ENCODE measurements at regions not wholly inside any gene's neighbourhood (a gene's known extent, or its start where the extent isn't known, plus 50 kb on each side); places are given as distances from the start of the nearest gene placed in this dataset.
"Not testable (repeated sequence)": the region's sequence is repeated elsewhere in the genome, so short reads cannot be mapped to it uniquely, and the experiment has no call there.

DNA sequence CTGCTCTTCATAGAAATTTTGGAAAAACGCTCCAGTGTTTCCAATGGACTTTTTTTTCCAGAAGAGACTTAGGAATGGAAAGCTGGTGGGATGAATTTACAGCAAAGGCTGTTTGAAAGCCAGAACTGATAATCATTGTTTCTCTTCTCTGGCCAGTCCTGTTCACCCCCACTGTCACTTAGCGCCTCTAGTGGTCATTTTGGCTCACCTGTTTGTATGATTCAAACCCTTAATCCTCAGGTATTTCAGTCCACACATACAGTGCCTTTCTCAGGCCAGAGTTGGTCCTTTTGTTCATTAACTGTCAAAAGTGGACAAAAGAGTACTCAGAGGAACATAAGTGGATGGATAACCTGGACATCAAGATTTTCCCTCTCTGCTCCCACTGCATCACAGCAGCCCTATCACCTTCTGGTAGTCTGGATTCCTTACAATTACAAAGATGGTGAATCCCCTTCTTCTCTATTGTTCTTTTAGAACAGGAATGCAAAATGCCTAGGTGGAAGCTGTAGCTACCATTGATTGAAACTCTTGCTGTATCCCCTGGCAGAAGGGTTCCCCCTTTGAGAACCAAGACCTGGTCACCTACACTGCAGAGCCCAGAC lies 177.6 kb upstream of the OLFM3 start:
- DNase-seq: no peak

DNA sequence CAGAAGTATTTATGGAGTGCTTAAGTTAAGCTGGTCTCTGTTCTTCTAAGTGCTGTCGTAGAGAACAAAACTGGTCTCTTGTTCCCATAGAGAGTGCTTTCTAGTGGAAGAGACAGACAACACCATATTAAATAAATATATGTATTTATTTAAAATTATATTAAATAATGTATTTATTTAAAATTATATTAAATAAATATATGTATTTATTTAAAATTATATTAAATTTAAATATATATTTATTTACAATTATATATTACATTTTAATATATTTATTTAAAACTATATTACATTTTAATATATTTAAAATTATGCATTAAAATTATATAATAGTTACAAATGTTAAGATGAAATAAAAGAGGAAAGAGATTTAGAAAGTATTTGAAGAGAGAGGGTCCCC lies 175.5 kb upstream of the OLFM3 start:
- DNase-seq: no peak

DNA sequence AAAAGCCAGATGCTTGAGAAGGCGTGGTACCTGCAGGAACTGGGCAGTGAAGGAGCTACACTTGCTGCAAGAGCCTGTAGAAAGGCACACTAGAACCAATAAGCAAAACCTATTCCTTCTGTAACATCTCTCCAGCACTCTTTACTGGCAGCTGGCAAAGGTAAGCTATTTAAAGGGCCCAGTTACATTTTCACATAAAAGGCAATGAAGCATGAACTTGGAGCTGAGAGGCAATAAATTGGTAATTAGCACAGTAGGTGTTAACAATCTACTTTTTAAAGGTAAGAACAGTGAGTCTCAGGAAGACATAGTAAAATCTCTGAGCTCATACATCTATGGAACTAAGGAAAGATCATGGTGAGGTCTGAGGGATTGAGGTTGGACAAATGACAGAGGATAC lies 167.1 kb upstream of the OLFM3 start:
- DNase-seq: peak; percentile 30

DNA sequence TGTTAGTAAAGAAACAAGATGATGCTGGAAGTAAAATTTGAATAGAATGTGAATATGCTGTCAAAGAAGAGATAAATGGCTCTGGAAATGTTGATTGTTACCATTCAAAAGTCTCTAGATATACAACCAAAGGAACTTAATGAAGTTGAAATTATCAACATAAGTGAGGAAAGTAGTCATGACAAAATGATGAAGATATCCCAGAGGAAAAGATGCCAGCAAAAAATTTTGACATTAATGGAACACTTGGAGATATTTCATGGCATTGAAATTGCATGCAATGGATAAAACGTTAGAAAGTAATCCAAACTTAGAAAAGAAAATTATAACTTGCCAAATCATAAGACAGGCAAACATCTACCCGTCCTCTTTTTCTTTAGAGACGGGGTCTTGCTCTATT lies 154.5 kb upstream of the OLFM3 start:
- DNase-seq: no peak

DNA sequence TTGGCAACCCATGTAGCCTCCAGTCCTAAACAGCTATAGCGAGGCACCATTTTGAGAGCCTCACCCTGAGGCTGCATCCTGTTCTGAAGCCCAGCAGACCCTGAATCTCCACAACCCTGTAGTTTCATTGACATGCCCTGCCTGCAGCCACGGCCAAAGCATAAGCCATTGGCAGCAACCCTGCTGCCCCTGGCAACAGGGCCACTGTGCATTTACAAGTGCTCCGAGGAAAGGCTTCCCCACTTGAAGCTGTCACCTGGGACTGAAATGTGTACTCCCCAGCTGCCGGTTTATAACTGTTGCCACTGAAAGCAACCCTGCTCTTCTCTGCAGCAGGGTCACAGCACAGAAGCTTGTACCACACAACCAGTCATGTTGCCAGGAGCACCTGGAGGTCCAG lies 124.2 kb upstream of the OLFM3 start:
- peak; percentile 38 for DNase-seq

DNA sequence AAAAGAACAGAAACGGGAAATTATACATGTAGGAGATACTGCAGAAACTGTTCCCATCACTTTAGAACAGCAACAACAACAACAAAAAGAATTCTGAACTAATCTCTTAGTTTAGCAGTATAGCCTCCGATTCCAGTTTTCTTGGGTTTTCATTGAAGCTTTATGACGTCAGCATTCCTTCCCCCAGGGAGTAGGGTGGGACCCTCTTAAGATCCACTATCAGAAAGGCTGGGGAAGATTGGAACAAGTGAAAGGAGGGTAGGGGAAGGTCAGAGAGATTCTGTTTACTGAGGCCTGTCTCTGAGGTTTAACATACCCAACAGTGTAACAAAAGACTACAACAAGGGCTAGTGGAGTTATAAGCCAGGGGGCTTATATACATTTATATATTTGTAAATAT lies 121.4 kb upstream of the OLFM3 start:
- DNase-seq: no peak

DNA sequence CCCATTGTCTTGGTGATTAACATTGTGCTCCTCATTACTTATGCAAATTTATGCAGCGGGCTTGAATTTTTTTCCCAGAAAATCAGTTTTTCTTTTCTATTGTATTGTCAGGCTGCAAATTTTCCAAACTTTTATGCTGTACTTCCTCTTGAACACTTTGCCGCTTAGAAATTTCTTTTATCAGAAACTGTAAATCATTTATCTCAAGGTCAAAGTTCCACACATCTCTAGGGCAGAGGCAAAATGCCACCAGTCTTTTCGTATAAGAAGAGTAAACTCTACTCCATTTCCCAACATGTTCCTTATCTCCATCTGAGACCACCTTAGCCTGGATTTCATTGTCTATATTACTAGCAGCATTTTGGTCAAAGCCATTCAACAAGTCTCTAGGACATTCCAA lies 113.9 kb upstream of the OLFM3 start:
- DNase-seq: no peak

DNA sequence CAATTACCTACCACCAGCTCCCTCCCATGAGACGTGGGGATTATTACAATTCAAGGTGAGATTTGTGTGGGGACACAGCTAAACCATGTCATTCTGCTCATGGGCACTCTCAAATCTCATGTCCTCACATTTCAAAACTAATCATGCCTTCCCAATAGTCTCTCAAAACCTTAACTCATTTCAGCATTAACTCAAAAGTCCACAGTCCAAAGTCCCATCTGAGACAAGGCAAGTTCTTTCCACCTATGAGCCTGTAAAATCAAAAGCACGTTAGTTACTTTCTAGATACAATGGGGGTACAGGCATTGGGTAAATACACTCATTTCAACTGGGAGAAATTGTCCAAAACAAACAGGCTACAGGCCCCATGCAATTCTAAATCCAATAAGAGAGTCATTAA lies 112.8 kb upstream of the OLFM3 start:
- DNase-seq: not testable (repeated sequence)

DNA sequence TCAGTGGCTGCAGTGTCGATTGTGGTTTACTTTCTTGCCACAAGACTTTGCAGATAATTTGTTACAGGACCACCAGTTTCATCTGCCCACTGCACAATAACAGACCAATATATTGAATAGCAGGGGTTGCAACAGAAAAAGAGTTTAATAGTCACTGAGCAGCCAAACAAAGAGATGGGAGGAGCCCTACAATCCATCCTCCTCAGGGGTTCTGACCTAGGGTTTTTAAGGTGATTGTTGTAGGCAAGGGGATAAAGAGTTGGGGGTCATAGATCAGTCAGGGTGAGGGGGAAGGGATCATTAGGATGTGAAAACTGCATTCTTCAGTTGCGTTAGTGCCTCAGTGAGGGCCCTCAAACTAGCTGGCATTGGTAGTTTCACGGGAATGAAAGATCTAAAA lies 110.7 kb upstream of the OLFM3 start:
- no peak for DNase-seq

DNA sequence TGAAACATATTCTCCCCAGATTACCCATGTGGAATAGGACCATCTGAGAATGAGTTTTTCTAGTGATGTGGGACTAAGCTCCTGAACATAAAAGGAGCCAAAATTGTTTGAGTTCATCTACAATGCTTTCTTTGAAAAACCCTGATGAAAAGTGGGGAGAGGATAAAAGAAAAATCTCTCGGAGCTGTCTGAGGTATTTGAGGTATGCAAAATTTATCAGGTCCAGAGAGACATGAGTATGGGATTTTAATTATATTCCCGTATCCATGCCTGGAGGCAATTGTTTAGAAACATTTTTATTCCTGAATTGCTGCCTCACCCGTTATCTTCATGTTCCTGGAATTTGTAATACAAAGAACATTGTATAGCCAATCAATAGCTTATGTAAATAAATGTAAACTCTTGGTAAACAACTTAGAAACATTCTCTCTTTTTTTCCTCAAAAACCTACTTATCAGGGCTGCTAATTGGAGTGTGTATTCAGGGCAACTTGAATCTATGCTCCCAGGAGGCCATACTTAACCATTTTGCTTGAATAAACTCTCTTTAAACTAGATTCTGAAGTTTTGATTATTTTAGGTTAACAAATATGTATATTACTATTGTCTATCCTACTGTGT lies 109.3 kb upstream of the OLFM3 start:
- DNase-seq: no peak

DNA sequence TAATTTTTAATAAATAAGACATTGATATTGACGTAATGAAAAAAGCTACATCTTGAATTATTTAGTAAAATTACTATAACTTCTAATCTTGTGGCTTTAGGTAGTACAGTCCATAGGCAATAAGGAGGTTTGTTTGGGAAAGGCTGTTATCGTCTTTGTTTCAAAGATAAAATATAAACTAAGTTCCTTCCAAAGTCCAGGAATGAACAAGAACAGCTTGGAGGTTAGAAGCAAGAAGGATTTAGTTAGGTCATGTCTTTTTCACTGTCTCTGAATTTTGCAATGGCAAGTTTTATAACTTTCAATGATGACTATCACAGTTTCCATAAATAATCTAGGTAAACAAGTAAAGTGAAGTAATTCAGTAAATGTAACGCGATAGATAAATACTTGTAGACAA lies 106.9 kb upstream of the OLFM3 start:
- DNase-seq: no peak

DNA sequence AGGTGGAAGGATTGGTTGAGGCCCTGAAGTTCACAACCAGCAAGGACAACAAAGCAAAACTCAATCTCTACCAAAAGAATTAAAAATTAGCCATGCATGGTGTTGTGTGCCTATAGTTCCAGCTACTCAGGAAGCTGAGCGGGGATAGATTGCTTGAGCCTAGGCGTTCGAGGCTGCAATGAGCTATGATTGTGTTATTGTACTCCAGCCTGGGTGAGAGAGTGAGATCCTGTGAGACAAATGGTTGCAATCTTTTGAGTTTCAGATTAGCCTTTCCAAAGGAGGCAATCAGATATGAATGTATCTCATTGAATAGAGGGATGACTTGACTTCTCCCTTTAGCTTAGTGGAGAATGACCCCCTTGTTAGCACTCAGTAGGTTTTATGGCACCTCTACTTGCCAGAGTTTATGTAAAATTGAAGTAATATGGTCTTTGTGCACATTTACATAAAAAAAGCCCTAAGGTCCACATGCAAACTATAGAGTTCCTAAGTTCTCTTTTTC lies 105.6 kb upstream of the OLFM3 start:
- DNase-seq: no peak

DNA sequence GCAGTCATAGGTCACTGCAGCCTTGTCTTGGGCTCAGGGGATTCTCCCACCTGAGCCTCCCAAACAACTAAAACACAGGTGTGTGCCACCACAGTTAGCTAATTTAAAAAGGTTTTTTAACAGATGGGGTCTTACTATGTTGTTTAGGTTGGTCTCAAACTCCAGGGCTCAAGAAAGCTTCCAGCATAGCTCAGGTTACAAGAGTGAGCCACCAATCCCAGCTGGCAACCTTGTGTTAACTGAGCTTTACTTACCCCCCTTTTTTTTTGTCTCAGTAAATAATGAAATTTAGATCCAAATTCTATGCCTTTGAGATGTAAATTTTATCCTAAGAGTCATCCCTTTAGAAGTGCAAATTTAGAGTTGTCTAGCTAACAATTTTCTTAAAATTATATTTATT lies 103.9 kb upstream of the OLFM3 start:
- DNase-seq: no peak

DNA sequence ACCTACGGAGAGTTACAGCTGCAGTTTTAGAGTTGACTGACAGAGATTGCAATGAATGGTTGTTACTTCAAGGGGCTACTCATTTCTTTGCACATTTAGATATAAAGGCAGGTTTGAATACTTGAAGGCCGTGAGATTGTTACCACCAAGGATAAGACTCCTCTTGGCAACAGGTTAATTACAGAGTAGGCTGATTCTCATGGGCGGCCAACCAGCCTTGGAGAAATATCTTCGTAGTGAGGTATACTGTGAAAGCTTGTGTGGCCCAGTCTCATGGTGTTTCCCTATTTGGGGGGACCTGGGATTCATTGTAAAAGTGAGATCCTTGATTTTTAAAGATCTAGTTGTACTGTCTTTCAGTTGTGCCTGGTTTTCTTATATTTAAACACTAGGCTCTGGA lies 103.2 kb upstream of the OLFM3 start:
- no peak for DNase-seq

DNA sequence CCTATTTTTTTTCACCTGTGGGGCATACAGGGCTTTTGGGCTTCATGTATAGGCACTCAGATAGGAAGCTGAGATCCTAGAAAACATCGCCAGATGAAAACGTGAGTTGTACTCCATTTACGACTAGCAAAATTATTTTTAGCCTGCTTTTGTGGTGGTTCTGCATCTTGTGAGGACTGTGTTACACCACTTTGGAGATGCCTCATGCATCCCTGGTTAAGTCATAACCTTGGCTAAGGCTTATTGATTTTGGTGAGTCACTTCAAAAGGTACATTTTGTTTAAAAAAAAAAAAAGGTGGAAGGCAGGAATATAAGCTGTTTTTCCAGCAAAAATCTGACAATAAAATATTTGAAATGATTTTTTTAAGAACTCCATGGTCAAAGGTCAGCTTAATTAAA lies 101.8 kb upstream of the OLFM3 start:
- no peak for DNase-seq

DNA sequence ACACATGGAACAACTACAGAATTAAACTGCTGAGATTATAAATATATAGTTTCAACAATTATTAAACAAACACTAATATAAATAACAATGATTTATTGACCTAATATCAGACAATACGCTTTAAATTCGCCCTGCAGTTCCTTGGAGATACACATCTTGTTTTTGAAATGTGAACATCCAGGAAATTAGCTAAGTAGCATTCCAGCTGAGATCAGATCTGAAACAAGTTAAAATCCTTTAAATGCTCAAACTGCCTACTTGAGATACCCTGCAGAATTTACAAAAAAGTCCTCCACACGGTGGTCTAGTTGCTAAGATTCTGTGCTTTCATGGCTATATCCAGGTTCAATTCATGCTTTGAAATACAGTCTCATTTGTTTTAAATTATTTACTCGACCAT lies 101.4 kb upstream of the OLFM3 start:
- DNase-seq: no peak

DNA sequence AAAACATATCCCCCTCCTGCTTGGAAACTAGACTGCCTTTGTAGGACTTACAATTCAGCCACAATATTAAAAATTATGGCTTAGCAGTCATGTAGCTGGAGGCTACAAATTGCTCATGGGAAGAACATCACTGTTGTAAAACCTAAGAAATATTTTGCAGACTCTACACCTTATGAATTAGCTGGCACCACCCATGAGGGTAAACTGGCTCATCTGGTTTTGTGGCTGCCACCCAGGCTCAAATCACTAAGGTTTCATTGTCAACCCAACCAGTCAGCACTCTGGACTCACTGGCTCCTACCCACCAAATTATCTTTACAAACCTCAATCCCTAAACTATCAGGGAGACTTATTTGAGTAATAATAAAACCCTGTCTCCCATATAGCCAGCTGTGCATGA lies 100.7 kb upstream of the OLFM3 start:
- DNase-seq: no peak

DNA sequence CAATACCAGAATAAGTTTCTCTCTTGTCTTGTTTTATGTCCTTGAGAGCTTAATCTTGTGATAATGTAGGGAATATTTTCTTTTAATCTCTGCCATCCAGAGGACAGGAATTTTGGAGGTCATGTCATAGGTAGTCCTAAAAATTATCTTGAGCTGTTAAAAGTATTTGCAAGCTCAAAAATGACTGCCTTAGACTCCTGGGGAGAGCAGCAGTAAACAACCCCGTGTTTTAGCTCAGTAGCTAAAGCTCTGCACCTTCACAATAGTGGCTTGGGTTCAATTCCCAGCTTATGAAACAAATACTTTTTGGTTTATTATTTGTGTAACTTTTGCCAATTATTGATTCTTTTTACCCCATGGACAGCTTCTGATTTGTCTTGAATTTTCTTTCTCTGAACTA lies 99.4 kb upstream of the OLFM3 start:
- no peak for DNase-seq

DNA sequence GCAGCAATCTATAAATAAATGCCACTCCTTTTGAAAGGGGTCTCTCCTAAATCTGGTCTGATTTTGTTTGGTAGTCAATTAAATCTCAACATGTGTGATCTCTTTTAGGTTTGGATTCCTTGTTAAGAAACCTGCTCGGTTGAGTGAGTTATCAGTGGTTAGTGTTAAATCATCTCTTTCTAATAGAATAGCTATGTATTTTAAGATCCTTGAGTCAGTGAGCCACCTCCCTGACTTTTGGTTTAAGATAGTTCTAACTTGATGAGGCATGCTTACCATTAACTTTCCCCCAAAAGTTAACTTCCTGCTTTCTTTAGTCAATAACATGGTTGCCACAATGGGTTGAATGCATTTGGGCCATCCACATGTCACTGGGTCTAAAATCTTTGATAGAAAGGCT lies 93.1 kb upstream of the OLFM3 start:
- no peak for DNase-seq

DNA sequence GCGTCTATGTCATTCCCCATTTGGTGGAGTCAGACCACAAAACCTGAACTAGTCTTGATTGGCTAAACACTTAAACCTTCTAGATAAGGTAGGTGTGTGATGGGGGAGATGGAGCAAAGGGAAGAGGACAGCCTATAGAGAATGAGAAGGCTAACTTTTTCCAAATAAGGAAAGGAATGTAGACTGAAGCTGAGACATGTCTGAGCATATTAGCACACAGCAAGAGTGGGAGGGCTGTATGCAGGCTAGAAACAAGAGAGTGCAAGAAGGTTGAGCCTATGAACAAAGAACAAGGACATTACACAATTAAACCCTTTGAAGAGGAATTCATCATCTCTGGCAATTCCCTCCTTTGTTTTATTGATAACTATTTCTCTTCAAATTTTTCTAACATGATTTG lies 89.2 kb upstream of the OLFM3 start:
- DNase-seq: no peak

DNA sequence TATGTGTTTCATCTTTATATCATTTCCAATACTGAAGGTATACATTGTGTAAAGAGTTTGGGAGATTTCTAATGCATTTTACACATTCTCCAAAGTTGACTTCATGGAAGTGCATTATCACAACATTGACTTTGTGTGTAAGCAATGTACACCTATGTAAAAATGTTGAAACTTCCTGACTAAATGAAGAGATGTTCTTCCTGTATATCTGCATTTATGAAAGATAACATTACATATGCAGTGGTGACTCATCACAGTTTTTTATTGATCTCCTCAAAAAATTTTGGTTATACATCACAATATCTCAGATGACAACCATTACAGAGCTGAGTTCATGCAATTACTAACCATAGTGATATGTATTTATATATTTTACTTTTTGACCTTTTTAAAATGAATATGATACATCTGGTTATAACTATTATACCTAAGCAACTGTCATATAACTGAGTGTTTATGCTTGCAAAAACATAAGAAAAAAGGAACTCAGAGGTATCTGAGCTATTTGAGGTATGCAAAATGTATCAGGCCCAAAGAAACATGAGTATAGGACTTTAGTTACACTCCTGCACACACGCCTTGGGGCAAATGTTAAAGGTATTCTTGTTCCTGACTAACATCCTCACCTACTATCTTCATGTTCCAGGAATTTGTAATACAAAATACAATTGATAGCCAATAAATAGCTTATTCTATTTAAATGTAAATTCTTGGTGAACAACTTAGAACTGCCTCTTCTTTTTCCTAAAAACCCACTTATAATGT lies 88.2 kb upstream of the OLFM3 start:
- no peak for DNase-seq

DNA sequence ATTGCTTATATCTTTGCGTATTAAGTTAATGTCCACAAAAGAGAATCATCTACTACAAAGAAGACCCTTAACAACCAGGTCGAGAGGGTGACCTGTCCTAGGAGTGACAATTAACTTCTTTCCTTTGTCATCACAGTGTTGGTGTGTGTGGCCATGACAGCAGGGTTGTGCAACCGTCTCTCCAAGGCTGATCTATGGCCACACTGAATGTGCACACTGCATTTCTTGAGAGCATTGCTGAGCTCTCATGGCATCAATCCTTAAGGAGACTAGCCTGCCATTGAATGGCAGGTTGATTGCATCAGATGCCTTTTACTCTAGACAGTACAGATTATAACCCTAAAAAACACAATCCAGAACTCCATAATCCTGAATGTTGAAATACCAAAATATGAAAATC lies 86.5 kb upstream of the OLFM3 start:
- no peak for DNase-seq

DNA sequence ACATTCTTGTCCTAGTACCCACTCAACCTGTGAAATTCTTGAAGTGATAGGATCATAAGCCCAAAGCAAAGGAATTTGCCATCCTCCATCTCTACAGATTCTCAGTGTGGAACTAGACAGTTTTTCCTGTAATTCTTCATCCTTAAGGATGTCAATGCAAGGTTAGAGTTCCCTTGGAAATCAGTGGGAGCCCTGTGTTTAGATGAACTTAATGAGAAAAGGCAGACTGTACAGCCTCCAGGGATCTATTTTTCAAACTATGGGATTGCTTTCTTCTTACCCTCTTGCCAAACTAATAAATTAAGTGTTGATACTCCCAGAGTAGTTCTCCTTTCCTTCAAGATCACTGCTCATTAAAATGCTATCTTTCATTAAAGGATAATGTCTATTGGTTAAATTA lies 78.1 kb upstream of the OLFM3 start:
- DNase-seq: no peak

DNA sequence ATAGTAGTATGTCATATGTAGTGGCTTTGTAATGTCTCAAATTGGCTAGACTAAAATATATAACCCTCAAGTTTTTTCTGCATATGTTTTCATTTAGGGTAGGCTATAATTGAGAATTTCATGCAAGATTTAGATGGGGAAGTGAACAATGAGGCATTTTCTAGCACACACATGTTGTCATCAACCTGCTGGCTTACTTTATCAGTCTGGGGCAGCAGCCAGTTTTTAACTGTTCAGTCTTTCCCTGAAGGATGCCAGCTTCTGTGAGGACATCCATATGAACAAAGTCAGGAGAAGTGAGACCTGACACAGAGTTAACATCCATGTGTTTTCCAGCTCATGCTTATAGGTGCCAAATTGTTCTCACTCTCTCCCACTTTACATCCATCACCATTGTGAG lies 74.7 kb upstream of the OLFM3 start:
- DNase-seq: no peak

DNA sequence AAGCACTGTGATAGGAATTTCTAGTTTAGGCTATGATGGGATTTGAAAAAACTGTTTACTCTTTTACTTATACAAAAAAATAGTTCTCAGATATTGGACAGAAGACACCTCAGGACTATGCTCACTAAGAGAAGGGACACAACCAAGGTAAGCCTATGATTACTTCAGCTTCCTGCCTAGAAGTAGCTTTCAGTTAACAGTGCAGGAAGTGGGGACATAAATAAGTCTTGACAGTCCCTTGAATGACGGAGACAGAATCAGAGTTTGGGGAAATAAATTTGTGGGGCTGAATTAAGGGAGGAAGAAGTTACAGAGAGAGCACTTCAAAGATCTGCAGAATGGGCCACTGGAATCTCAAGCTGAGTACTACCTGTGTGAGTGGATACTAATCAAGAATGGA lies 53.8 kb upstream of the OLFM3 start:
- no peak for DNase-seq
